Mucosa of rectum (tissue), 2 donors: ENCODE measurements at regions not wholly inside any gene's neighbourhood (a gene's known extent, or its start where the extent isn't known, plus 50 kb on each side); places are given as distances from the start of the nearest gene placed in this dataset.

Source experiments
- H3K27ac ChIP-seq, 2 donors: one replicate each; pipeline ENCODE4 v1.7.0; 2013; ENCODE audit warnings: inconsistent platforms in 2 of 2, low read depth in 2 of 2, low read length in 2 of 2
- H3K27me3 ChIP-seq, 2 donors: one replicate each; pipeline ENCODE4 v1.7.0; 2013; ENCODE audit warnings: low read length in 2 of 2; ENCODE audit not compliant: control insufficient read depth in 2 of 2, insufficient read depth in 2 of 2
- H3K36me3 ChIP-seq, 2 donors: one replicate each; pipeline ENCODE4 v1.7.0; 2013; ENCODE audit warnings: low read length in 2 of 2; ENCODE audit not compliant: control insufficient read depth in 2 of 2, insufficient read depth in 2 of 2
- H3K4me1 ChIP-seq, 2 donors: one replicate each; pipeline ENCODE4 v1.7.0; 2013; ENCODE audit warnings: low read length in 2 of 2, mild to moderate bottlenecking in 1 of 2; ENCODE audit not compliant: control insufficient read depth in 2 of 2, insufficient read depth in 2 of 2
- H3K4me3 ChIP-seq, 2 donors: one replicate each; pipeline ENCODE4 v1.7.0; 2013; ENCODE audit warnings: low read length in 2 of 2
- H3K9ac ChIP-seq, 2 donors: one replicate each; pipeline ENCODE4 v1.7.0; 2013; ENCODE audit warnings: low read length in 2 of 2, low read depth in 1 of 2, mild to moderate bottlenecking in 1 of 2
- H3K9me3 ChIP-seq, 2 donors: one replicate each; pipeline ENCODE4 v1.7.0; 2013; ENCODE audit warnings: low read length in 2 of 2; ENCODE audit not compliant: control insufficient read depth in 2 of 2
- donor health status: healthy.
- donor health status: Normal muscosa, but diverticular disease.

- no peak overlapping the region for H3K4me3 ChIP-seq
- no peaks in the 10 kb centered on the region for H3K4me1 ChIP-seq
- no peaks in the 10 kb centered on the region for H3K9me3 ChIP-seq
- H3K27me3 ChIP-seq = no peaks in the 10 kb centered on the region
- no peak overlapping the region for H3K27ac ChIP-seq
- no peak overlapping the region for H3K9ac ChIP-seq
- H3K36me3 ChIP-seq = no peaks in the 10 kb centered on the region
Observed at GRCh38 chr10:30228417-30229036, 120.6 kb downstream of the MTPAP start.

- H3K4me3 ChIP-seq = no peak overlapping the region
- no peak overlapping the region for H3K9ac ChIP-seq
- H3K4me1 ChIP-seq = no peaks in the 10 kb centered on the region
- no peak overlapping the region for H3K27ac ChIP-seq
- no peaks in the 10 kb centered on the region for H3K27me3 ChIP-seq
- no peaks in the 10 kb centered on the region for H3K36me3 ChIP-seq
- no peaks in the 10 kb centered on the region for H3K9me3 ChIP-seq
Observed at GRCh38 chr10:30227481-30227880, 121.6 kb downstream of the MTPAP start.

- no peaks in the 10 kb centered on the region for H3K36me3 ChIP-seq
- no peaks in the 10 kb centered on the region for H3K27me3 ChIP-seq
- no peaks in the 10 kb centered on the region for H3K4me1 ChIP-seq
- H3K9ac ChIP-seq = no peak overlapping the region
- no peak overlapping the region for H3K4me3 ChIP-seq
- no peak overlapping the region for H3K27ac ChIP-seq
- H3K9me3 ChIP-seq = no peaks in the 10 kb centered on the region
Observed at GRCh38 chr10:30219971-30220751, 128.9 kb downstream of the MTPAP start.

GRCh38 chr10:30216821-30217220 is 132.3 kb downstream of the MTPAP start:
- no peaks in the 10 kb centered on the region for H3K27me3 ChIP-seq
- H3K27ac ChIP-seq = no peak overlapping the region
- no peak overlapping the region for H3K4me3 ChIP-seq
- H3K9me3 ChIP-seq = no peaks in the 10 kb centered on the region
- no peak overlapping the region for H3K9ac ChIP-seq
- H3K36me3 ChIP-seq = no peaks in the 10 kb centered on the region
- H3K4me1 ChIP-seq = no peaks in the 10 kb centered on the region

- Histone ChIP-seq H3K27me3 (no peaks in the 10 kb centered on the region), H3K36me3 (no peaks in the 10 kb centered on the region), H3K4me1 (no peaks in the 10 kb centered on the region), H3K4me3 (no peak overlapping the region), H3K9ac (no peak overlapping the region), H3K9me3 (no peaks in the 10 kb centered on the region), H3K27ac (no peak overlapping the region)
Observed at GRCh38 chr10:30215623-30216022, 133.5 kb downstream of the MTPAP start.

- Histone ChIP-seq H3K27ac (no peak overlapping the region), H3K9me3 (no peaks in the 10 kb centered on the region), H3K4me3 (no peak overlapping the region), H3K27me3 (no peaks in the 10 kb centered on the region), H3K4me1 (no peaks in the 10 kb centered on the region), H3K9ac (no peak overlapping the region), H3K36me3 (no peaks in the 10 kb centered on the region)
Observed at GRCh38 chr10:30215141-30215540, 133.9 kb downstream of the MTPAP start.

- Histone ChIP-seq H3K4me3 (no peak overlapping the region), H3K9me3 (no peaks in the 10 kb centered on the region), H3K4me1 (no peaks in the 10 kb centered on the region), H3K27ac (no peak overlapping the region), H3K36me3 (no peaks in the 10 kb centered on the region), H3K9ac (no peak overlapping the region), H3K27me3 (no peaks in the 10 kb centered on the region)
Observed at GRCh38 chr10:30210296-30210695, 138.8 kb downstream of the MTPAP start.

- no peak overlapping the region for H3K4me3 ChIP-seq
- no peaks in the 10 kb centered on the region for H3K9me3 ChIP-seq
- no peaks in the 10 kb centered on the region for H3K27me3 ChIP-seq
- H3K9ac ChIP-seq = no peak overlapping the region
- H3K4me1 ChIP-seq = no peaks in the 10 kb centered on the region
- no peak overlapping the region for H3K27ac ChIP-seq
- no peaks in the 10 kb centered on the region for H3K36me3 ChIP-seq
Observed at GRCh38 chr10:30208330-30208729, 140.7 kb downstream of the MTPAP start.

GRCh38 chr10:30207485-30208052 is 141.5 kb downstream of the MTPAP start:
- no peaks in the 10 kb centered on the region for H3K36me3 ChIP-seq
- H3K9ac ChIP-seq = no peak overlapping the region
- no peaks in the 10 kb centered on the region for H3K9me3 ChIP-seq
- no peak overlapping the region for H3K27ac ChIP-seq
- H3K27me3 ChIP-seq = no peaks in the 10 kb centered on the region
- no peaks in the 10 kb centered on the region for H3K4me1 ChIP-seq
- no peak overlapping the region for H3K4me3 ChIP-seq

- no peak overlapping the region for H3K4me3 ChIP-seq
- H3K9ac ChIP-seq = no peak overlapping the region
- no peak overlapping the region for H3K27ac ChIP-seq
- H3K4me1 ChIP-seq = no peaks in the 10 kb centered on the region
- no peaks in the 10 kb centered on the region for H3K27me3 ChIP-seq
- no peaks in the 10 kb centered on the region for H3K9me3 ChIP-seq
- H3K36me3 ChIP-seq = no peaks in the 10 kb centered on the region
Observed at GRCh38 chr10:30200017-30200415, 140.6 kb upstream of the JCAD start.
